ENCODE measurements at regions not wholly inside any gene's neighbourhood (a gene's known extent, or its start where the extent isn't known, plus 50 kb on each side); places are given as distances from the start of the nearest gene placed in this dataset.

GRCh38 chr4:155122382-155122781 is 86.1 kb upstream of the NPY2R start:
- no peak for TF ChIP-seq CTCF (IDR thresholded peaks at IDR 0.05)
- no peak for TF ChIP-seq POLR2A (IDR thresholded peaks at IDR 0.05)
